Fibroblast of lung (primary cell): ENCODE measurements at regions not wholly inside any gene's neighbourhood (a gene's known extent, or its start where the extent isn't known, plus 50 kb on each side); places are given as distances from the start of the nearest gene placed in this dataset.

ENCODE experiments used
- DNase-seq, 2 donors: peaks; one replicate each; pipeline versions ENCODE4 v3.0.0 to v3.0.0-alpha.2; 2010; ENCODE audit warnings: low read depth in 2 of 2
- H2AFZ ChIP-seq: 2 replicates; pipeline ENCODE4 v1.5.1; 2012; ENCODE audit warnings: low read length, control low read depth, inconsistent platforms
- H3K27ac ChIP-seq: 2 replicates; pipeline ENCODE4 v1.5.1; 2011; ENCODE audit warnings: low read length, control low read depth; ENCODE audit not compliant: insufficient read depth
- H3K27me3 ChIP-seq: 2 replicates; pipeline ENCODE4 v1.5.1; 2011; ENCODE audit warnings: mild to moderate bottlenecking, low read length; ENCODE audit not compliant: control insufficient read depth, insufficient read depth
- H3K36me3 ChIP-seq: 2 replicates; pipeline ENCODE4 v1.5.1; 2011; ENCODE audit warnings: low read length; ENCODE audit not compliant: control insufficient read depth, insufficient read depth
- H3K4me1 ChIP-seq: 2 replicates; pipeline ENCODE4 v1.5.1; 2011; ENCODE audit warnings: low read length; ENCODE audit not compliant: control insufficient read depth, insufficient read depth; ENCODE audit errors: extremely low read depth
- H3K4me2 ChIP-seq: 2 replicates; pipeline ENCODE4 v1.5.1; 2011; ENCODE audit warnings: low read length, control low read depth; ENCODE audit not compliant: insufficient read depth; ENCODE audit errors: extremely low read depth
- H3K4me3 ChIP-seq, 4 experiments: fragments of 200-600 bp in 1 of 4; sonication (generic) in 1 of 4; replicated peaks in 1 of 4; 2 replicates each; pipeline ENCODE4 v1.5.1; 2011 to 2016; ENCODE audit warnings: low read length in 4 of 4, low read depth in 3 of 4, mild to moderate bottlenecking in 3 of 4, control low read depth in 2 of 4, inconsistent platforms in 1 of 4, mixed read lengths in 1 of 4; ENCODE audit not compliant: insufficient read depth in 1 of 4; ENCODE audit errors: control extremely low read depth in 1 of 4
- H3K79me2 ChIP-seq: 2 replicates; pipeline ENCODE4 v1.5.1; 2012; ENCODE audit warnings: mild to moderate bottlenecking, low read length, inconsistent platforms; ENCODE audit not compliant: control insufficient read depth, insufficient read depth
- H3K9ac ChIP-seq: 2 replicates; pipeline ENCODE4 v1.5.1; 2011; ENCODE audit warnings: mild to moderate bottlenecking, low read length, control low read depth; ENCODE audit not compliant: insufficient read depth
- H3K9me3 ChIP-seq: 2 replicates; pipeline ENCODE4 v1.5.1; 2012; ENCODE audit warnings: low read depth, low read length; ENCODE audit not compliant: control insufficient read depth, insufficient read depth
- H4K20me1 ChIP-seq: 2 replicates; pipeline ENCODE4 v1.5.1; 2011; ENCODE audit warnings: low read length; ENCODE audit not compliant: control insufficient read depth, insufficient read depth; ENCODE audit errors: extremely low read depth
- CTCF ChIP-seq, 2 donors: IDR thresholded peaks in 1 of 2; conservative IDR thresholded peaks in 1 of 2; 1 replicate in 1 of 2; 2 replicates in 1 of 2; pipeline ENCODE4 v1.5.1; 2011 to 2012; ENCODE audit warnings: low read length in 2 of 2, control low read depth in 1 of 2, inconsistent platforms in 1 of 2, low read depth in 1 of 2, mild to moderate bottlenecking in 1 of 2
- EZH2 ChIP-seq: IDR thresholded peaks from 2 replicates; pipeline ENCODE4 v1.5.1; 2012; ENCODE audit warnings: low read length, control low read depth, mild to moderate bottlenecking; ENCODE audit errors: missing control alignments

- peak; percentile 36 to 97 for DNase-seq
- Histone ChIP-seq H3K4me3 (no peak overlapping the region), H2AFZ (peak overlapping the region; percentile 34), H4K20me1 (no peaks in the 10 kb centered on the region), H3K27me3 (no peaks in the 10 kb centered on the region), H3K27ac (peak overlapping the region; percentile 58), H3K79me2 (no peaks in the 10 kb centered on the region), H3K4me1 (peaks cover 5% of the 10 kb centered on the region), H3K4me2 (peak overlapping the region; percentile 62), H3K9ac (no peak overlapping the region), H3K9me3 (no peaks in the 10 kb centered on the region), H3K36me3 (no peaks in the 10 kb centered on the region)
- TF ChIP-seq EZH2 (no peak), CTCF (conservative IDR thresholded peaks at IDR 0.05 in 1 of 2, IDR thresholded peaks at IDR 0.05 in 1 of 2; ENCODE audit: low read depth in 1 of 2, low read length in 2 of 2) (no peak)
These were observed 112.1 kb downstream of the NUDT12 start for GRCh38 chr5:103450333-103451061.

DNA sequence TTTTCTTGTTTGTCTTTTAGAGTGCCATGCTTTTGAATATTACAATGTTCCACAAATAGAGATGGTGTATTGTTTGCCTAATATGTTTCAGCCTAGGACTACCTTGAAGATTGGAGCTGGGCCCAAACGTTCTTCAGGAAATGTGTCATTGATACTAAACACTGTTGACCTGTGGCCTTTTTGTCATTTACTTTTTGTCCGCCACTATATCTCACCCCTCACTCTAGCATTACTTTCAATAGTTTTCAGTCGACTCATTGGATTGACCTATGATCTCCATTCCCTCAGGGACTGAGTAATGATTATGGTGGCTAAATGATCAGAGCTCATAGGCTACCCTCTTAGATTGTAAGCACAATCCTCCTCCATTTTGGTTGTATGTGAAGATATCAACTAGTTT is 115.8 kb downstream of the NUDT12 start:
- Histone ChIP-seq H3K9me3 (no peaks in the 10 kb centered on the region), H3K9ac (no peak overlapping the region), H3K79me2 (no peaks in the 10 kb centered on the region), H2AFZ (no peak overlapping the region), H3K4me2 (peak overlapping the region; percentile 15), H3K36me3 (no peaks in the 10 kb centered on the region), H3K4me3 (no peak overlapping the region), H3K27me3 (no peaks in the 10 kb centered on the region), H3K27ac (no peak overlapping the region), H3K4me1 (peaks cover 5% of the 10 kb centered on the region), H4K20me1 (no peaks in the 10 kb centered on the region)
- no peak for TF ChIP-seq CTCF (conservative IDR thresholded peaks at IDR 0.05 in 1 of 2, IDR thresholded peaks at IDR 0.05 in 1 of 2; ENCODE audit: low read depth in 1 of 2, low read length in 2 of 2)
- no peak for TF ChIP-seq EZH2
- peak in 1 of 2 donors; percentile 39 for DNase-seq

DNA sequence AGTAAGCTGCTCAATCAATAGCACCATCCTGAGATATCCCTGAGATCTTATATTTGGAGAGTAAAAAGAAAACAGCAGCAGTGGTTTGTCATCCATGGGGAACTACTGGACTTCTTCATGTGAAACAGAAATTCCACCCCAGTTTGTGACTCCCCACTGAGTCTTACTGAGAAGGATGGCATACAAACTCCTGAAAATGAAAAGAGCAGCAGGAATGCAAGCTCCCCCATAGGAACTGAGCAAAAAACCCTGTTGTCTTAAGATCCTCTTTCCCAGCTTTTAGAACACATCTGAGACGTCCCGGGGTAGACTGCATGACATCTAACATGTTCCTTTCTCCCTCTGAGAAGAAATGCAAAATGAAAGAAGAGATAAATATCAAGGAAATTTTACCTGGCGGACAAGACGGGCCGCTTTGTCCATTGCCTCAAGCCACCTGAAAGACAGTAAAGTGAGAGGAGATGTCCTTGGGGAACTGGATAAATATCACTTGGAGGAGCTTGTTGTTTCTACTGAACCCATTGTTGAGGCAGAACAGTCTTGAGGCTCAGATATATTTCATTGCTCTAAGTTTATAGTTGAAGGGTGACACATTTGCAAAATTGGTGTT is 117.1 kb downstream of the NUDT12 start:
- Histone ChIP-seq H4K20me1 (no peaks in the 10 kb centered on the region), H3K4me2 (no peak overlapping the region), H2AFZ (no peak overlapping the region)

More for the DNA sequence above, 117.1 kb downstream of the NUDT12 start:
- Histone ChIP-seq H3K27ac (no peak overlapping the region), H3K4me3 (no peak overlapping the region), H3K9ac (no peak overlapping the region), H3K79me2 (no peaks in the 10 kb centered on the region), H3K36me3 (no peaks in the 10 kb centered on the region), H3K27me3 (no peaks in the 10 kb centered on the region), H3K4me1 (no peaks in the 10 kb centered on the region), H3K9me3 (no peaks in the 10 kb centered on the region)
- TF ChIP-seq EZH2, result no peak
- TF ChIP-seq CTCF (conservative IDR thresholded peaks at IDR 0.05 in 1 of 2, IDR thresholded peaks at IDR 0.05 in 1 of 2; ENCODE audit: low read depth in 1 of 2, low read length in 2 of 2), result no peak
- DNase-seq, result no peak
